Stimulated activated CD4-positive, alpha-beta T cell treated with anti-CD3 and anti-CD28 coated beads, Interleukin-1b, Interleukin-23, amount 100 ng/mL, for 48 hours (primary cell): ENCODE measurements at regions not wholly inside any gene's neighbourhood (a gene's known extent, or its start where the extent isn't known, plus 50 kb on each side); places are given as distances from the start of the nearest gene placed in this dataset.
"Not testable (repeated sequence)": the region's sequence is repeated elsewhere in the genome, so short reads cannot be mapped to it uniquely, and the experiment has no call there.

ENCODE experiments used
- DNase-seq: peaks from one replicate; pipeline ENCODE4 v3.0.0-alpha.2; 2020

- no peak for DNase-seq
Measured at GRCh38 chr7:145916776-145917175, 199.8 kb upstream of the CNTNAP2 start.

DNA sequence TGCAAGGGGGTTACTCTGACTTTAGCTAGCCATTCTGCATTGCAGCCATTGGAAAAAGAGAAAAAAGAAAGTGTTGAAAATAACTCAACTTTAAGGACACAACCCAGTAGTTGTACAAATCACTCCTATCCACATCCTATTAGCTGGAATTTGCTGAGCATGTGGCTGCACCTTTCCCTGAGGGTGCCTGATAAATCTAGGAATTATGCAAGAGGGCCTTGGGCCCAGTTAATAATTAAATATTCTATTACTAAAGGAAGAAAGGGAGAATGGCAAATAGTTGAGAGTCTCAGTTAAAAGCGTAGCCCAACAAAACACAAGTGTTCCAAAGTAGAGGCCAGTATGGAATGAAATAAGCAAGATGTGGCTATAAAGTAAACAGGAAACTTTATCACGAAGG lies 200.9 kb upstream of the CNTNAP2 start:
- DNase-seq = no peak

- DNase-seq = no peak
Measured at GRCh38 chr7:145909991-145910513, 206.5 kb upstream of the CNTNAP2 start.

DNA sequence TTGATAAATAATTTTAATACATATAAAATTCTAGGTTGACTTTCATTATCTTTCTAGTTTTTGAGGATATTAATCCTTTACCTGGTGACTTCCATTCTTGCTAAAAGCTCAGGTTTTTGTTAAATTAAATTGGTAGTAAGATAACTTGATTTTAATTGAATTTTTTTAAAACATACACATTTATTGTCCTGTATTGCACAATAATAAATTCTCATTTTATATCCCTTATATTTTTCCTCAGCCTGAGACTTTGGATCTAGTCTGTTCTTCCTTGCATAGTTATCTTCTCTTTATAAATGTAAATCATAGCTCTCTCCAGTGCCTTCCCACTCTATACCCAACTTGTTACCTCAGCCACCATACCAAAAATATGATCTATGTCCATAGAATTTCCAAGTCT lies 212.9 kb upstream of the CNTNAP2 start:
- no peak for DNase-seq

DNA sequence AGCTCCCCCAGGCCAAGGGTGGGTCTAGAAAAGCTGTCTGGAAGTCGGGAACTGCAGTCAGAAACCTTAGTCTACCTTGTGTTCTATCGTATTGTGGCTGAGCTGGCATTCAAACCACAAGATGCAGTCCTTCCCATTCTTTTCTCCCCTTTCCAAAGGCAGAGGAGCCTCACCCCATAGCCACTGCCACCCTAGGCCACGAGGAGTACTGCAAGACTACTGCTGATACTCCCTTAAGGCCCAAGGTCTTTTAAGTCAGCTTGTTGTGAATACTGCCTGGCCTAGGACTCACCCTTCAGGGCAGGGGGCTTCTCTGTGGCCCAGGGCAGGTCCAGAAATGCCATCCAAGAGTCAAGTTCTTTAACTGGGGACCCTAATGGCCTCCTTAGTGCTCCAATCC lies 214.5 kb upstream of the CNTNAP2 start:
- no peak for DNase-seq

GRCh38 chr7:145899938-145900337 lies 216.7 kb upstream of the CNTNAP2 start:
- no peak for DNase-seq

DNA sequence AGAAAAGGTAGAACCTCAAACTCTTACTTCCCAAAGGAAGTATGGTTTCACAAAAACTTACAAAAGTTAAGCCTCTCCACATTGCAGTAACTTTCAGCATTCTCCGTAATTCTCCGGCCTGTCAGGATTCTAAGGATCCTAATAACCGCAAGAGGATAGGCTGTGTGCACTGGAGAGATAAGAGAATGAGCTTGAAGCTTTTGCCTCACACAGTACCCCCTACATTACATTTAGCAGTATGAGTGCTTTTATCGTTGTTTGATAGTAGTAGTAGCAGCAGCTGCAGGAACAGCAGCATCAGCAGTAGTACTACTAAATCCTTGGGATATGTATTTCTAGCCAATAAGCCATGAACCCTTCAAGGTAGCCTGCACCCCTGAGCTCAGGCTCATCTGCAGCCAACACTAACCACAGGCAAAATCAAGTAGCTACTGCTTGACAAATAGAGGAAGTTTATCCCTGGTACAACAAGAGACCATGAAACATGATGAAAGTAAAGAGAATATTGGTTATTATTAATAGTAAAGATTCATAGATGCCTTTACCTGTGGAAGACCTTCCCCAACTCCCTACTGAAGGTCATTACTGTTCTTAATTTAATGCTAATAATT lies 222.6 kb upstream of the CNTNAP2 start:
- DNase-seq = no peak

DNA sequence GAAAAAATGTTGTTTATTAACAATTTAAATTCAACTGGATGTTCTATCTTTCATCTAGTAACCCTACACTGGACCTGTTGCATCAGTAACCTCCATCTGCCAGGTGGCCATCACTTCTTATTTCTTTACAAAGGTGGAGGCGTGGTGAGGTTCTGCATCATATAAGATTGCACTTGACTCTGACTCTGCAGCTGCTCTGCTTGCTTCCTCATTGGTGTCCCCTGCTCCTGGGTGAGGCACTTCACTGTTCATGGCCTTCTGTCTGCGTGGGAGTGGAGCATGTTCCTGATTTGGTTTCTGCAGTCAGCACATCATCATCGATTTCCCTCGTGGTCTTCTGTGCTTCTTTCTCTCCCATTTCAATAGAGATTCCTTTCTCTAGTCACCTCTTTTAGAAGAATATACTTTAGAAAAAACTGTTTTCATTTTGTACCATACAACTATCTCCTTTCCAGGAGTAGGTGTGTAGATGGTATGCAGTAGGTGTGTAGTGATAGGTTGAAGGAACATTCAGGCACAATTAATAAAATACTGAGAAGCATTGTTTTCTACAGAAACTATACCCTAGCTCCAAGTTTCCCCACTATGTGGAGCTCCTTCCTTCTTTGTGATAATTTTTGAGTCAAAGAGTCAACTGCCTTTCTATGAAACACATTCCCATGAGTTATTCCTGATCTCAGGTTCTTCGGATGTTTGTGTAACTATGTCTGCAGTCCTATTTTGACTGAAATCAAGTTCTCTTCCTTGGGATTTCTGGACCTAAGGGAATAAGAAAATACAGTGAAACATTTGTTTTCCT lies 231.7 kb upstream of the CNTNAP2 start:
- DNase-seq = no peak

DNA sequence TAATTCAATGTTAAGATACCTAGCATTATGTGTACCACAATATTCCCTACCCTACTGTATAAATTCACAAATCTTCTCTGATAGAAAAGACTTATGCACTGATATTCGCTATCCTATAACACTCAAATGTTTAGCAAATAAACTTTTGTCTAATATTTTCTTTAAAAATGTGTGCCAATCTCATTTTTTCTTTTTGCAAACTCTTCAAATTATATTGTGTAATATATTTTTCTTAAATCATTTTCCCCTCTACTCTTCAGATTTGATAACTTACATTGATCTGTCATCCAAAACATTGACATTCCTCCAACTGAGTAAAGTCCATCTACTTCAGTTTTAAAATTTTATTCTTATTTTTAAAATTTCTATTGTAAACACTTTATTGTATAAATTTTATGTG lies 240.2 kb upstream of the CNTNAP2 start:
- no peak for DNase-seq

GRCh38 chr7:145875267-145875666 lies 241.3 kb upstream of the CNTNAP2 start:
- DNase-seq = no peak

DNA sequence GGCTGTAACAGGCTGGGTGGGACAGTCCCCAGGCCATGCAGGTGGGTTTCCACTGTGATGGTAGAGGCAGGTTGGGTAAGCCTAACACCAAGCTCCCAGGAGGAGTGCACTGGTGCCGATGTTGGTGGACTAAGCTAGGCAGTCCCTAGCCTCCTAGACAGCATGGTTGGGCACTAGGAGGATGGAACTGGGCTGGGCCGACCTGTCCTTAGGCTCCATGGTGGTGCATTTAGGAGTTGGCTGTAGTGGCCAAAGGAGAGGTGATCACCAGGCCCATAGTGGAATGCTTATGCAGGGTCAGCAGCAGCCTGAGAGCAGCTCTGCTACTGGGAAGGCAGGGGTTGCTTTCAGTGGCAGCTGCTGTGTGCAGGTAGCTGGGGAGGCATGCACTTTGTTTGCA lies 247.7 kb upstream of the CNTNAP2 start:
- DNase-seq = no peak

DNA sequence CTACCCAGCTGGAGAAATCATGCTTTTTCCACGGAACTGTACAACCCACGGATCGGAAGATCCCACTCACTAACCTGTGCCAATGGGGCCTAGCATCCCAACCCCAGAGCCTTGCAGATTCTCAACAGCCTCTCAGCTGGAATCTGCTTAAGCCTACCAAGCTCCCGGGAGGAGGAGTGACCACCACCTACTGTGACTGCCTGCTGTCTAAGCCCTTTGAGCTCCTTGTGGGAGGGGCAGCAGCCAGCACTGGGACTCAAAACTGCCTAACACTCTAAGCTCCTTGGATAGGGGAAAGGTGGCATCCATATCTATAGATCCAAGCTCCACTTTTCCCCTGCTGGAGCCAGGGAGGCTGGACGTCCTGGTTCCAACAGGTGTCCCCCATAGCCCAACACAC lies 254.4 kb upstream of the CNTNAP2 start:
- no peak for DNase-seq

GRCh38 chr7:145860809-145861208 lies 255.8 kb upstream of the CNTNAP2 start:
- DNase-seq = no peak

DNA sequence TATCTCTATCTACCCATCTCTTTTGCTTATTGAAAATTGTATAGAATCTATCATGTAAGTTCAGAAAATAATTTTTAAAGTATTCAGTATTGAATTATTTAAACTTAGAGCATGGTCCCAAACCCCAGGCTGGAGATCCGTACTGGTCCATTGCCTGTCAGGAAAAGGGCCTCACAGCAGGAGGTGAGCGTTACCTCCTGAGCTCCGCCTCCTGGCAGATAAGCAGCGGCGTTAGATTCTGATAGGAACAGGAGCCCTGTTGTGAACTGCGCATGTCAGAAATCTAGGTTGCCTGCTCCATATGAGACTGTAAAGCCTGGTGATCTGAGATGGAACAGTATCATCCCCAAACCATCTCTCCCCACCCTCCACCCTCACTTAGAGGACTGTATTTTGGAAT lies 266.0 kb upstream of the CNTNAP2 start:
- DNase-seq = no peak

DNA sequence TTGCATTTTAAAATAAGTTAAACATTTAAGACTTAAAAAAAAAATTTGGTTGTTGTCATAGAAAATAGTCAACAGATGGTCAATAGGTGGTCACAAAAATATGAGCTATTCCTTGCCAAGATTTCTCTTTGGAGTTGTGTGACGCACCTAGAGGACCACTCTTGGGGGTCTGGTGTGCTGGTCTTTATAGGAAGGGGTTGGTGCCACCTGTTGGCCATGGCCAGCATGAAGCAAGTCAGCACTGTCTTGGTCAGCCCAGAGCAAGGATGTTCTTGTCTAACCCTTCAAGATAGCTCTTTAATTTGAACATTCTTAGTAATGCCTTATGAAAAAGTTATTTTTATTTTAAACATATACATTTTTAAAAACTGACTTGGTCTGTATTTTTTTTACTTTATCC lies 267.9 kb upstream of the CNTNAP2 start:
- DNase-seq = no peak

GRCh38 chr7:145845345-145845744 lies 271.3 kb upstream of the CNTNAP2 start:
- DNase-seq = no peak

DNA sequence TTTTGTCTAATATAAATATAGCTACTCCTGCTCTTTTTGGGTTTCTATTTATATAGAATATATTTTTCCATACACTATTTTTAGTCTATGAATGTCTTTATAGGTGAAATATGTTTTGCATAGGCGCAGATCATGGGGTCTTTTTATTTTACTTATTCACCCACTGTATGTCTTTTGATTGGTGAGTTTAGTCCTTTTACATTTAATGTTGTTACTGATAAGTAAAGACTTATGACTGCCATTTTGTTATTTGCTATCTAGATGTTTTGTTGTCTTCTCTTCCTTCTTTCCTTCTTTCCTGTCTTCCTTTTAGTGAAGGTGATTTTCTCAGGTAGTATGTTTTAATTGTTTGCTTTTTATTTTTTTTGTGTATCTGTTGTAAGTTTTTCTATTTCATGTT lies 276.8 kb upstream of the CNTNAP2 start:
- DNase-seq = no peak

DNA sequence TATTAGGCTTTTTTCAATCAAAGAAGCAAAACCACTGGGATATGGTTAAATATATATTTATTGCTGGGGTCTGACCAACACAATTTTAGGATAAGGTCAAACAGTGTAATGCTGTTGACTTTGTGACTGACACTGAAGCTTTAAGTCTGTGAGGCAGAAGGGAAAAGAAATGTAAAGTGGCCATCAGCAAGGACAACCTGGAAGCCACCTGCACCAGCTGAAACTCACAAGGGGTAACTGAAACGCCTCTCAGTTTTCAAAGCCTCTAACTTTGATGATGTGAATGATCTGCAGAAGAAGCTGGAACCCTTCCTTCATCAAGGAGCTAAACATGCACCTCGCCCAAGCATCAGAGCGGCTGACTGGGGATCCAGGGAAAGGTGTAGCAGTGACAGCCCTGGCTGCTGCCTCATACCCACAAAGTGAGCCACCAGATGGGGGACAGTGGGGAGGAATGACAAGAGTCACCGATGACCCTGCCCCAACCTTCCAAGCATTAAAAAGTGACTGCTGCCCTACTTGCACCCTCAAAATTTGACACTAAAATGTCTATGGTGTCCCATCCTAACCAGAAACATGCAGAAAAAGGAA lies 284.9 kb upstream of the CNTNAP2 start:
- DNase-seq = no peak

GRCh38 chr7:145817687-145818086 lies 298.9 kb upstream of the CNTNAP2 start:
- DNase-seq = no peak

DNA sequence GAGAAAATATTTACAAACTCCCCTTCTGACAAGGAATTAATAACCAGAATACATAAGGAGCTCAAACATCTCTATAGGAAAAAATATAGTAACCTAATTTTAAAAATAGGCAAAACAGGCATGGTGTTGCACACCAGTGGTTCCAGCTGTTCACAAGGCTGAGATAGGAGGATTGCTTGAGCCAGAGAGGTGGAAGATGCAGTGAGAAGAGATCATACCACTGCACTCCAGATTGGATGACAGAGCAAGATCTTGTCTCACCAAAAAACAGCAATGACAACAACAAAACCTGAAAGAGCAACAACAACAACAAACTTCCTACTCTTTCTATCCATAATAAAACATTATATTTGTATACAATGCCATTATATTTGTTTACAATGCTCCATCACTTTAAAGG lies 304.4 kb upstream of the CNTNAP2 start:
- no peak for DNase-seq

GRCh38 chr7:145805496-145805895 lies 311.1 kb upstream of the CNTNAP2 start:
- DNase-seq = not testable (repeated sequence)

- no peak for DNase-seq
Measured at GRCh38 chr7:145797507-145797906, 319.1 kb upstream of the CNTNAP2 start.

DNA sequence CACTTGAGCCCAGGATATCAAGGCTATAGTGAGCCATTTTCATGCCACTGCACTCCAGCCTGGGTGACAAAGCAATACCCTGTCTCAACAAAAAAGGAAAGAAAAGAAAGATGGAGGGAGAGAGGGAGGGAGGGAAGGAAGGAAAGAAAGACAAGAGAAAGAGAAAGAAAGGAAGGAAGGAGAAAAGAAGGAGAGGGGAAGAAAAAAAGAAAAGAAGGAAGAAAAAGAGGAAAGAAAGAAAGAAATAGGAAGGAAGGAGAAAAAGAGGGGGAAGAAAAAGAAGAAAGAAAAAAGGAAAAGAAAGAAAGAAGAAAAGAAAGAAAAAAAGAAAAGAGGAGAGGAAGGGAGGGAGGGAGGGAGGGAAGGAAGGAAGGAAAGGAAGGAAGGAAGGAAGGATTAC lies 321.5 kb upstream of the CNTNAP2 start:
- DNase-seq = no peak
